K562 (cell line): ENCODE measurements at regions not wholly inside any gene's neighbourhood (a gene's known extent, or its start where the extent isn't known, plus 50 kb on each side); places are given as distances from the start of the nearest gene placed in this dataset.
A peak's percentile ranks its signal among the peaks of the same experiment; 100 is the strongest.

Experiments used
- ATAC-seq: fragments of 200-7000 bp; cut with Tn5 transposase; 3 replicates; pipeline ENCODE4 v1.9.1; 2020; ENCODE audit warnings: moderate library complexity
- BruUV-seq: library from RNA; stranded (reverse); fragments of 400-500 nt; replicated peaks from 2 replicates; lab custom pipeline; 2021; lab: Mats Ljungman, UMichigan
- CTCF ChIA-PET: fragments of 300-600 bp; formaldehyde crosslinking; extraction: SDS; loops from one replicate; lab custom pipeline; 2021; ENCODE audit warnings: low intra/inter-chr PET ratio; lab: Yijun Ruan, JAX
- POLR2A ChIA-PET: fragments of 300-600, 350-650 bp; sonication (Branson Sonifier 250); formaldehyde crosslinking; extraction: SDS; loops from one replicate; lab custom pipeline; 2021; ENCODE audit warnings: antibody characterized with exemption, inconsistent platforms; lab: Yijun Ruan, JAX
- DNase-seq, 4 experiments: peaks; one replicate each; pipeline versions ENCODE4 v3.0.0 to v3.0.0-alpha.2; 2011 to 2018; ENCODE audit warnings: low spot score in 3 of 4, mixed read lengths in 3 of 4; ENCODE audit errors: extremely low read depth in 1 of 4
- FAIRE-seq: peaks from 2 replicates; lab custom pipeline; 2011; peaks lifted over from hg19 to GRCh38; lab: Jason Lieb, UNC
- H2AFZ ChIP-seq: 2 replicates; pipeline ENCODE4 v1.6.0; 2011; ENCODE audit warnings: low read depth, low read length, control low read depth, inconsistent platforms
- H3K27ac ChIP-seq: fragments of 200-600 bp; 3 replicates; pipeline ENCODE4 v1.8.0; 2011; ENCODE audit warnings: low read depth, mild to moderate bottlenecking, control low read depth, inconsistent platforms, low read length, moderate library complexity, mixed read lengths; ENCODE audit errors: extremely low read depth
- H3K27me3 ChIP-seq, 2 experiments: fragments of 300-600 bp in 1 of 2; 2 replicates in 1 of 2; 3 replicates in 1 of 2; pipeline versions ENCODE4 v1.6.0 to v1.8.0; 2011; ENCODE audit warnings: inconsistent platforms in 2 of 2, low read length in 2 of 2, mild to moderate bottlenecking in 1 of 2, mixed read lengths in 1 of 2, moderate library complexity in 1 of 2; ENCODE audit not compliant: control insufficient read depth in 2 of 2, insufficient read depth in 2 of 2
- H3K36me3 ChIP-seq: fragments of 300-600 bp; 3 replicates; pipeline ENCODE4 v1.8.0; 2011; ENCODE audit warnings: mild to moderate bottlenecking, low read length, inconsistent platforms; ENCODE audit not compliant: control insufficient read depth, insufficient read depth
- H3K4me1 ChIP-seq, 2 experiments: fragments of 200-600 bp in 1 of 2; replicated peaks in 1 of 2; 2 replicates in 1 of 2; 3 replicates in 1 of 2; pipeline versions ENCODE4 v1.5.1 to v1.8.0; 2011; ENCODE audit warnings: inconsistent platforms in 2 of 2, low read length in 2 of 2, mild to moderate bottlenecking in 1 of 2, mixed read lengths in 1 of 2, moderate library complexity in 1 of 2; ENCODE audit not compliant: control insufficient read depth in 2 of 2, insufficient read depth in 2 of 2
- H3K4me2 ChIP-seq: 2 replicates; pipeline ENCODE4 v1.6.1; 2011; ENCODE audit warnings: low read length, control low read depth, inconsistent platforms, mixed read lengths; ENCODE audit not compliant: insufficient read depth
- H3K4me3 ChIP-seq: fragments of 200-600 bp; sonication (generic), shearing (Covaris generic); 2 replicates; pipeline ENCODE4 v1.5.1; 2016; ENCODE audit warnings: control low read depth, inconsistent platforms
- H3K79me2 ChIP-seq: fragments of 200-600 bp; 3 replicates; pipeline ENCODE4 v1.8.0; 2011; ENCODE audit warnings: low read length, inconsistent platforms; ENCODE audit not compliant: control insufficient read depth, insufficient read depth
- H3K9ac ChIP-seq, 2 experiments: 2 replicates each; pipeline versions ENCODE4 v1.6.0 to v1.6.1; 2011; ENCODE audit warnings: low read depth in 2 of 2, low read length in 2 of 2, control low read depth in 1 of 2, inconsistent platforms in 1 of 2, mild to moderate bottlenecking in 1 of 2, mixed read lengths in 1 of 2; ENCODE audit not compliant: insufficient read depth in 1 of 2
- H3K9me1 ChIP-seq: one replicate; pipeline ENCODE4 v1.6.0; 2011; ENCODE audit warnings: inconsistent platforms, mild to moderate bottlenecking, low read length, moderate library complexity; ENCODE audit not compliant: control insufficient read depth, insufficient read depth
- H3K9me3 ChIP-seq: replicated peaks from 2 replicates; pipeline ENCODE4 v1.5.1; 2011; ENCODE audit warnings: low read depth, low read length, inconsistent platforms; ENCODE audit not compliant: control insufficient read depth, insufficient read depth
- H4K20me1 ChIP-seq: replicated peaks from 2 replicates; pipeline ENCODE4 v1.6.1; 2011; ENCODE audit warnings: low read length, inconsistent platforms, mixed read lengths; ENCODE audit not compliant: control insufficient read depth, insufficient read depth
- CEBPG ChIP-seq, 3 experiments: fragments of 200-800 bp in 1 of 3; sonication (Bioruptor generic) in 1 of 3; sonication (generic) in 1 of 3; formaldehyde crosslinking in 1 of 3; IDR thresholded peaks in 2 of 3; conservative IDR thresholded peaks in 1 of 3; 2 replicates each; pipeline versions ENCODE4 v1.6.1 to v1.8.0; 2016 to 2022; ENCODE audit warnings: missing compliant biosample characterization in 2 of 3, missing genetic modification characterization in 2 of 3, mild to moderate bottlenecking in 1 of 3, missing genetic modification reagents in 1 of 3
- CGGBP1 ChIP-seq: fragments of 250-450 bp; sonication (Bioruptor Pico); IDR thresholded peaks from 2 replicates; pipeline ENCODE4 v1.9.0; 2021; ENCODE audit warnings: mild to moderate bottlenecking
- CSDE1 ChIP-seq, 2 experiments: fragments of 450-650 bp; IDR thresholded peaks; 2 replicates each; pipeline ENCODE4 v1.6.1; 2016; ENCODE audit warnings: mild to moderate bottlenecking in 1 of 2
- E2F1 ChIP-seq: sonication (generic); formaldehyde crosslinking; IDR thresholded peaks from 2 replicates; pipeline ENCODE4 v1.8.1; 2023; ENCODE audit warnings: mild to moderate bottlenecking, missing genetic modification reagents, moderate library complexity
- FOSL1 ChIP-seq: fragments of 200-800 bp; sonication (Bioruptor generic); conservative IDR thresholded peaks from 2 replicates; pipeline ENCODE4 v1.6.1; 2016; ENCODE audit warnings: missing genetic modification characterization, missing compliant biosample characterization
- HOMEZ ChIP-seq: fragments of 250-450 bp; sonication (Bioruptor Pico); IDR thresholded peaks from 2 replicates; pipeline ENCODE4 v1.4.0; 2020; ENCODE audit warnings: mild to moderate bottlenecking, moderate library complexity
- NUFIP1 ChIP-seq: fragments of 450-650 bp; IDR thresholded peaks from 2 replicates; pipeline ENCODE4 v1.6.1; 2018; ENCODE audit not compliant: partially characterized antibody
- PTRF ChIP-seq: fragments of 450-650 bp; IDR thresholded peaks from 2 replicates; pipeline ENCODE4 v1.6.1; 2016; ENCODE audit warnings: mild to moderate bottlenecking, missing genetic modification characterization, missing compliant biosample characterization
- RB1 ChIP-seq: fragments of 450-650 bp; IDR thresholded peaks from 2 replicates; pipeline ENCODE4 v1.6.1; 2017; ENCODE audit warnings: low read depth, mild to moderate bottlenecking
- RNF2 ChIP-seq: sonication (generic); IDR thresholded peaks from 2 replicates; pipeline ENCODE4 v1.6.1; 2016
- SOX6 ChIP-seq: fragments of 450-650 bp; IDR thresholded peaks from 2 replicates; pipeline ENCODE4 v1.6.1; 2014; ENCODE audit warnings: mild to moderate bottlenecking
- TAF7 ChIP-seq: fragments of 450-650 bp; IDR thresholded peaks from 2 replicates; pipeline ENCODE4 v1.6.1; 2016; ENCODE audit warnings: missing genetic modification characterization, missing compliant biosample characterization
- TARDBP ChIP-seq: fragments of 450-650 bp; IDR thresholded peaks from 2 replicates; pipeline ENCODE4 v1.6.1; 2016
- ZNF124 ChIP-seq: sonication (generic); formaldehyde crosslinking; IDR thresholded peaks from 2 replicates; pipeline ENCODE4 v1.8.1; 2022; ENCODE audit warnings: missing genetic modification reagents
- ZNF274 ChIP-seq: IDR thresholded peaks from 2 replicates; pipeline ENCODE4 v1.6.1; 2011; ENCODE audit warnings: low read depth, mild to moderate bottlenecking, low read length, moderate library complexity, borderline replicate concordance
- ZNF316 ChIP-seq: fragments of 450-650 bp; IDR thresholded peaks from 2 replicates; pipeline ENCODE4 v1.6.1; 2016
- ZNF444 ChIP-seq: fragments of 250-450 bp; sonication (Bioruptor Pico); IDR thresholded peaks from 2 replicates; pipeline ENCODE4 v1.4.0; 2020; ENCODE audit warnings: mild to moderate bottlenecking, moderate library complexity
- WGBS: fragments of 100-300 bp; shearing (Covaris generic); methylation state at CpG from one replicate; pipeline ENCODE4 v1.1.6; 2016; ENCODE audit warnings: low coverage, mixed read lengths; ENCODE audit not compliant: insufficient coverage; ENCODE audit errors: missing lambda C conversion rate; 5-methylcytosine and 5-hydroxymethylcytosine counted together
- in situ Hi-C: fragments of 300-500 bp; cut with MboI; formaldehyde crosslinking; loops from 4 replicates; pipeline ENCODE4 v1.15.0; 2018; ENCODE audit warnings: inconsistent platforms, mixed read lengths
- intact Hi-C: fragments of 100-400 bp; cut with micrococcal nuclease; formaldehyde crosslinking; loops from 2 replicates; pipeline ENCODE4 v1.14.2; 2022

- no peak for TF ChIP-seq HOMEZ
- TF ChIP-seq TAF7 (tag), result no peak
- no peak for TF ChIP-seq ZNF274
- no peak for TF ChIP-seq ZNF124 (CRISPR knock-in tag)
- no peak for TF ChIP-seq RNF2
- TF ChIP-seq ZNF316, result peak; percentile 28; the same call in 1 of the 2 replicates
- TF ChIP-seq FOSL1, result 0 out of 2 replicates have a peak, but pooled peaks have one; percentile 25
Observed at GRCh38 chr1:225710804-225711203, 57.9 kb upstream of the ENAH start (continued).

- Histone ChIP-seq H3K4me3 (no peak overlapping the region), H3K4me2 (no peak overlapping the region), H2AFZ (no peak overlapping the region), H3K4me1 (no peaks in the 10 kb centered on the region), H3K27me3 (peaks cover 32 to 54% of the 10 kb centered on the region in 2 experiments), H3K9me1 (no peaks in the 10 kb centered on the region), H3K9me3 (no peaks in the 10 kb centered on the region), H3K79me2 (no peaks in the 10 kb centered on the region), H3K27ac (no peak overlapping the region), H3K36me3 (no peaks in the 10 kb centered on the region), H3K9ac (no peak overlapping the region), H4K20me1 (no peaks in the 10 kb centered on the region)
- BruUV-seq, result no TSS peak
- intact Hi-C loops, result no loop called here
- CTCF ChIA-PET, result no interaction called here
- WGBS, result 0% methylated on average over 4 of the region's 4 CpGs
- ATAC-seq (no peak), FAIRE-seq (no peak), DNase-seq (no peak)
- TF ChIP-seq NUFIP1 (no peak), CGGBP1 (CRISPR knock-in tag) (no peak), CSDE1 (IDR thresholded peaks at IDR 0.05) (no peak), PTRF (no peak), SOX6 (no peak), ZNF444 (no peak), CEBPG (CRISPR knock-in tag; IDR thresholded peaks at IDR 0.05) (no peak), CEBPG (tag; conservative IDR thresholded peaks at IDR 0.05 in 1 of 2, IDR thresholded peaks at IDR 0.05 in 1 of 2) (no peak), RB1 (no peak), E2F1 (CRISPR knock-in tag) (no peak), TARDBP (no peak)
- POLR2A ChIA-PET, result interaction anchor here (0.6 to 0.7 kb wide), 2 partner anchors 221 to 406 kb away, joined by 3 read pairs; no protein-coding TSS in a partner anchor
- in situ Hi-C loops, result no loop called here
Observed at GRCh38 chr1:225711236-225711937, 58.5 kb upstream of the ENAH start.
